HG03139 (cell line): ENCODE measurements at regions not wholly inside any gene's neighbourhood (a gene's known extent, or its start where the extent isn't known, plus 50 kb on each side); places are given as distances from the start of the nearest gene placed in this dataset.
"Not testable (repeated sequence)": the region's sequence is repeated elsewhere in the genome, so short reads cannot be mapped to it uniquely, and the experiment has no call there.

Experiments
- ATAC-seq: cut with Tn5 transposase; IDR thresholded peaks from one replicate; pipeline ENCODE4 v1.9.1; 2021; ENCODE audit not compliant: unreplicated experiment

DNA sequence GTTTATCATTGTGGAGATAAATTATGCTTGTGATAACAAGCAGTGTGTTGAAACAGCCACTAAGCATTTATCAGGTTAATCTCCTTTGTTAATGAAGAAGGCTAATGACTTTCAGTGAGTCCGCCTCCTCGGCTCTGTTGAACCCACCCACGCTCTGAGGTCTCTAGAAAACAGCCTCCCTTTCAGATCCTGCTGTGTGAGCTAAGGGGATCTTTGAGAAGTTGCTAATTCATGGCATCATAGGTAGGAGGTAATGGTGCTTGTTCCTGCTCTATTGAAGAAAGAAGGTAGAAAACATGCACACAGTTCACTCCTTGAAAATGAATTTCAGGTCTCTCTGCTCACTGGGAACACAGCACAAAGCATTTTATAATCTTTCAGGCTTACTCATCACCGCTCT is 483.9 kb downstream of the AACS start:
- ATAC-seq: no peak

DNA sequence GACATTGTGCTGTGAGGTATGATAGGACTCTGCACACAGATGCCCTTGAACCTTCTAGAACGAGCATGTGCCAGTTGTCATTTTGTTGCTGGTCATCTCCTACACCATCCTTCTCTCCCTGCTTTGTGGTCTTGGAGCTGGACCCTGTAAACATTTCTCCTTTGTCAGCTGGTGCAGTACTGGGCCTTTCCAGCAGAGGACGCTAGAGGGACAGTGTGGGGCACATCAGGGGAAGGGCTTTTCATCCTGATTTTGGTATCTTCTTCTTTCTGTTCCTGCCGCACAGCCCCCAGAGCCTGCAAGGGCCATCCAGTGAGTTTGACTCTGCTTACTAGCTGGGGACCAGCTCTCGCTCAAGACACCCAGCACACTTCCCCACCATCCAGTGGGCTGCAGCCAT is 484.6 kb downstream of the AACS start:
- no peak for ATAC-seq

DNA sequence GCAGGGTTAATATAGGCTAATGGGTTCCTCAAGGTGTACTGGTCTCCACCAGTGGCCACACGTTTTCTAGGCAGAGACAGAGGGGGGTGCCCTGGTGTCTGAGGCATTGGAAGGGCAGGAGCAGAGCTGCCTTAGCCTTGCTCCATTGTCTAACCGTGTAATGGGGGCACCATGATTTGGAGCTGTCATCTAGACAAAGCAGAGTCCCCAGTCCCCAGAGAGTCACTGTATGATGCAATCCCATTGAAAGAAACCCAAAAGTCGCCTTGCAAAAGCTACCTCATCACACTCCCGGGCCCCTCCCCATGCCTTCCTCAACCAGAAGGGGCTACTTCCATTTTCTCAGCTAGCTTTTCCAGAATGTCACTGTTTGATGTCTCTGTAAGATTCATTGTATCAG is 487.1 kb downstream of the AACS start:
- no peak for ATAC-seq

DNA sequence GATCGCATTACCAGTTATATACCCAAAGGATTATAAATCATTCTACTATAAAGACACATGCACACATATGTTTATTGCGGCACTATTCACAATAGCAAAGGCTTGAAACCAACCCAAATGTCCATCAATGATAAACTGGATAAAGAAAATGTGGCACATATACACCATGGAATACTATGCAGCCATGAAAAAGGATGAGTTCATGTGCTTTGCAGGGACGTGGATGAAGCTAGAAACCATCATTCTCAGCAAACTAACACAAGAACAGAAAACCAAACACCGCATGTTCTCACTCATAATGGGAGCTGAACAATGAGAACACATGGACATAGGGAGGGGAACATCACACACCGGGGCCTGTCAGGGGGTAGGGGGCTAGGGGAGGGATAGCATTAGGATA is 495.8 kb downstream of the AACS start:
- not testable (repeated sequence) for ATAC-seq

DNA sequence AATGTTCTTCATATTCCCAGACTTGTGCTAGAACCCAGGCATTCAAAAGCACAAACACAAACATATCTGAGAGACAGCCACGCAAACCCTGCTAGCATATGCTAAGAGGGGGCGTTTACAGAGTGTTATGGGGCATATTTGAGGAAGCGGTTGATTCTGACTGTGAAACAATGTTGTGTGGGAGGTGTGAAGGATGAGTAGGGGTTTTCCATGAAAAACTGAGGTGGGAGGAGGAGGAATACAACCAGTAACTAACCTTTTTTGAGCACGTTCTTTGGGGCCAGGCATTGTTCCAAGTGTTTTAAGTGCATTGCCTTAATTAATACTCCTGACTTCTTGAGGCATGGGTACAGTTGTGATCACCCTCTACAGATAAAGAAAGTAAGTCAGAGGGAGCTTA is 499.5 kb downstream of the AACS start:
- no peak for ATAC-seq

DNA sequence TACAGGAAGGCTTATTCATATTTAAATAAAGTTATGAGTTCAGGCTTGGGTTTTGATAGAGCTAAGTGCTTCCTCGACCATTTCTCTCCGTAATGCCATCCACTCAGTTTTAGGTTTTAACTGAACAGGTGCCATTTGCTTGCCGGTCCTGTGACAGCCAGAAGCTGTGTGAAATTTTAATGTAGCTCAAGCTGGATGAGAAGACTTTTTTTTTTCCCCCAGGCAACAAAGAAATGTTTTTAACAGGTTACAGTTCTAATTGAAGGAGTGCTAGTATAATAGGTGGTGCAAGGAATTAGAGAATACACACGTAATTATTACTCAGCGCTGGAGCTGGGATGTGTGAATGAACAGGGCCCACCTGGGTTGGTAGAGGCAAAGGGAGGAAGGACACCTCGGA is 502.3 kb downstream of the AACS start:
- no peak for ATAC-seq

DNA sequence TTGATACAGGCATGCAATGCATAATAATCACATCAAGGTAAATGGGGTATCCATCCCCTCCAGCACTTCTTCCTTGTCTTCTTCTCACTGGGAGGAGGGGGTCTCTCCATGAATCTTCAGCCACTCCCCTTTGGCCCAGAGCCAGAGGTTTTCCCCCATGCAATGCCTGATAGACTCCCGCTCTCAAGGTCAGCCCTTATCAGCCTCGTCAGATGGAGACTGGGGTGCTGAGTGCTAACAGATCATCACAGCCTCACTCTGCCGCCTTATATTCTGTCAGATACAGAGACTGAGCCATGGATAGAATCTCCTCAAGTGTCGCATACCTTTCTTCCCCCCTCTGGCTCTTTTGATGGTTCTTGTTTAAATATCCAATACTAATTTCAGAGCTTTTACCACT is 503.1 kb downstream of the AACS start:
- no peak for ATAC-seq

DNA sequence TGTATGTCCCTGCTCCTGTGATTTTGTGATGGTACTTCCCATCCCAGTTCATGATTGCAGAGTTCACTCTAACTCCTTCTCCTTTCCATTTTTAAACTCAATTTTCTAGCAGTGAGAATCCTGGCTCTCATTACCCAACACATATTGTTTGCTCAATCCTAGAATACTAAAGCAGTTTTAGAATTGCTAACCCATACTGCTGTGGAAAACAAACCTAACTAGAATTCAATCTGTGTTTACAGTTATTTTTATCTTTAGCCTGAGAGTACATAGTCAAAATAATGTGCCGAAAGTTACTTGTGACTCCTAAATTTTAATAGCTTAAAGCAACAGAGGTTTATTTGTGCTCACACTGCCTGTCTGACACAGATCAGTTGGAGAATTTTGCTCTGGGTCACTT is 508.0 kb downstream of the AACS start:
- no peak for ATAC-seq

DNA sequence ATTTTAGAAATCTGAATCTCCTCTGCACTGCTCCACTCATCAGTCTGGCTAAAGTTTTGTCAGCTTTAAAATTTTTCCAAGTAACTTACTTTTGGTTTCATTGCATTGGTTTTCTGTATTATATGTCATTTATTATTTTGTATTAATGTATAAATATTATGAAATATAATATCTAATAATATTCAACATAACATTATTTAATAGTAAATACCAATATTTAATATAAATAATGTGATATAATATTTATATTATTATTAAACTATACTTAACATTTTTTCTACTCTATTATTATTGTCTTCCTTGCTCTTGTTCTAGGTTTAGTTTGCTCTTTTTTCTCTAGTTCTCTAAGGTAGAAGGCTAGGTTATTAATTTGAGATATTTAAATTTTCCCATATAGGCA is 512.1 kb downstream of the AACS start:
- ATAC-seq: no peak

DNA sequence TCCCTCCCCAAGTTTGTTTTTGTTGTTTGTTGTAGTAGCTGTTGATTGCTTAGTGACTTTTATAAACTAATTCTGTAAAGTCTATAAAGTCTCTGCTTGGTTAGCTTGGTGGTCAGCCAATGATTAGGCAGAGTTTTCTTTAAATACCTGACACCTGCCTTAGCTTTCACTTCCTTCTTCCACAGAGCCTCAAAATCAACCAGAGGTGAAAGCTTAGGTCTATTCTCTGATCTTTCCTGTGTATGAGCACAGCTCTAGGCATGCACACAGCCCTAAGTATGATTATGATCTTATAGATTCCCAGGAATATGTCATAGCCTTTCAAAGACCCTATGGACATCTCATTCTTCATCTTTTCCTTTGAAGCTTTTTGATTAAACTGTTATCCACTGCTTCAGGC is 514.7 kb downstream of the AACS start:
- ATAC-seq: no peak

DNA sequence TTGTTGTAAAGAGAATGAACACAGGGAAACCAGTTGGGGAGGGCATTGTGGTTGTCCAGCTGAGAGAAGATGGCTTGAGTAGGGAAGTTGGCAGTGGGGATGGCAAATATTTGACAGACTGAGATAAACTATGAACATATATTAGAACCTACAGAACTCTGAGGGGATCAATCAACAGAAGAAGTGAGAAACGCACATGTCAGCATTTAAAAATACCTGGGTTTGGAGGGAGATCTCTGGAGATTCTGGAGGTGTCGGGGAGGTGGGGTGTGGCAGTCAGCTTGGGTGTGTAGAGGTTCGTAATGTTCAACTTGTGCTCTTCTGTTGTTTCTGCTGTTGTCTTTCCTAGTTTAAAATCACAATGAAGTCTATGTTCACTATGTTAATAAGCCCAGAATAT is 517.8 kb downstream of the AACS start:
- no peak for ATAC-seq

DNA sequence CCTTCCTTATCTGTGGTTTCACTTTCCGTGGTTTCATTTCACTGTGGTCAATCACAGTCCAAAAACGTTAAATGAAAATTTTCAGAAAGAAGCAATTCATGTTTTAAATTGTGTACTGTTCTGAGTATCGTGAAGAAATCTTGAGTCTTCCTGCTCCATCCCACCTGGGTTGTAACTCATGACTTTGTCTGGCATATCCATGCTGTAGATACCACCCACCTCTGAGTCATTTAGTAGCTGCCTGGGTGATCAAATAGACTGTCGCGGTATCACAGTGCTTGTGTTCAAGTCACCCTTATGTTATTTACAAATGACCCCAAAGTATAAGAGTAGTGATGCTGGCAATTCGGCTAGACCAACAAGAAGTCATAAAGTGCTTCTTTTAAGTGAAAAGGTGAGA is 521.2 kb downstream of the AACS start:
- no peak for ATAC-seq

DNA sequence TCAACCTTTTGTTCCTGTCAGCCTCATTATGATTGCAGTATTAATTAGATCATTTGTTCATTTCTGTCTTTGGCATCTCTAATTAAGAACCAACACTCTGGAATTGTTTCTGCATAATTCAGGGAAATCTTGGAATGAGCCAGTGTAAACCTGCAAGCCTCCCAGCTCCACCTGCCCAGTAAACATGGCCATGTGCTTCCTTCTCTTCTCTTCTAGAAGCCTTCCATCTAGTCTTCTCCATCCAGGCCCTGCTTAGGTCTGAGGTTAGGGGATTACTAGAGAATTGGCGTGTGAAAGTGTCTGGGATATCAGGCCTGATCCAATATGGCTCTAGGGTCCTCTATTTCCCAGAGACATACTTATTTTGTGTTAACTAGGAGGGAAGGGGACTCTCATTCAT is 528.0 kb downstream of the AACS start:
- ATAC-seq: no peak

DNA sequence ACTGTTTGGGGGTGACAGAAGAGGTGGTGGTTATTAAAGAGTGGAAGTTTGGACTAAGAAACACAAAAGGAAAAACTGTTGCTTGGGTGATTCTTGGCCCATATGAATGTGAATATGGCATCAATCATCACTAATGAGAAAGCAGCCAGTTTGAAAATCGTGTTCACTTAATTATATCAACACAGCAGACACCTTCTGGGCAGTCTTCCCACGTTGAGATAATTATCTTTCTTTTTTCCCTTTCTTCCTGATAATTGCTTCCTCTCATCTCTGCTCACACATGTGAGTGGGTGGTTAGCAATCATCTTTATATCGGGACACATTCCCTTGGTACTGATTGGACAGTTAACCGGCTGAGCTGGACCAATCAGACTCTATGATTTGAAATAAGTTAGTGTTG is 539.7 kb downstream of the AACS start:
- ATAC-seq: no peak

DNA sequence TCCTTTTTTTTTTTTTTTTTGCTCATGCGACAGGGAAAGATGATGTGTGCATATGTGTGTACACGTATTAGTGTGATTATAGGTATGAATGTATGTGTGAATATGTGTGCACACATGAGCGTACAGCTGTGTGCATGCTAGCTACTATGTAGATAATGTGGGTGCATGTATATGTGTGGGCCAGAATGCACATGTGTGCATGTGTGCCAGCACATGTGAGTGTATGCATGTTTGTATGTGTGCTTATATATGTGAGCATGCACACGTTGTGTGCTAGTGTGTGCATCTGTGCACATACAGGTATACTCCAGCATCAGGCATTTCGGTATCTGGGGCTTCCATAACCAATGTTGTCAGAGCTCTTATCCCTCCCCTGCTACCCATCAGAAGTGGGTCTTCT is 541.1 kb downstream of the AACS start:
- ATAC-seq: no peak

DNA sequence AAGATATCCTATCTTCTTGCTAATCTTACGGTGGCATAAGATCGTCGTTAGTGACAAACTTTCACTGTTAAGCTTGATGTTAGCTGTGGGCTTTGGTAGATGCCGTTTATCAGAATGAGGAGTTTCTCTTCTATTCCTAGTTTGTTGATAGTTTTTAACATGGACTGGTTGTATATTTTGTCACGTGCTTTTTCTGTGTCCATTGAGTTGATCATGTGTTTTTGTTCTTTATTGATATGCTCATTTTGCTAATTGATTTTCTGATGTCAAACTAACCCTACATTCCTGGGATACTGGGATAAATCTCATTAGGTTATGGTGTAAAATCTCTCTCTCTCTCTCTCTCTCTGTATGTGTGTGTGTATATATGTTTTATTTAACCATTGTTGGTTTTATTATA is 545.1 kb downstream of the AACS start:
- ATAC-seq: no peak

DNA sequence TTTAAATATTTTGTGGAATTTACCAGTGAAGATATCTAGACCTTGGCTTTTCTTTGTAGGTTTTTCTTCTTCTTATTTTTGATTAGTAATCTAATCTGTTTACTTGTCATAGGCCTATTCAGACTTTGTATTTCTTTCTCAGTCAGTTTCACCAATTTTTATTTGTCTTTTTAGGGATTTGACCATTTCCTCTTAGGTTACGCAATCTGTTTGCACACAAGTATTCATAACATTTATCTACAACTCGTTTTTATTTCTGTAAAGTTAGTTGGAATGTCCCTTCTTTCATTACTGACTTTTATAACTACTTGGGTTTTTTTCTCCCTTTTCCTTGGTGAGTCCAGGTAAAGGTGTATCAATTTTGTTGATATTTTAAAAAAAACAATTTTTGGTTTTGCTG is 545.7 kb downstream of the AACS start:
- no peak for ATAC-seq

DNA sequence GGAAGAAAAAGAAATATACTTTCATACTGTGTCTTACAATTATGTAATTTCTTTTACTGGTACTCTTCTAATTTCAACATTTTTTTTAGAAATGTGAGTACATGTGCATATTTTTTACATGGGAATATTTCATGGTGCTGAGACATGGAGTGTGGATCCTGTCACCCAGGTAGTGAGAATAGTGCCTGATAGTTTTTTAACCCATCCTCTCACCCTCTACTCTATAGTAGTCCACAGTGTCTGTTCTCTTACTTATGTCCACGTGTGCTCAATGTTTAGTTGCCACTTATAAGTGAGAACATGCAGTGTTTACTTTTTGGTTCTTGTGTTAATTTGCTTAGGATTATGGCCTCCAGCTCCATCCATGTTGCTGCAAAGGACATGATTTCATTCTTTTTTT is 548.8 kb downstream of the AACS start:
- no peak for ATAC-seq

DNA sequence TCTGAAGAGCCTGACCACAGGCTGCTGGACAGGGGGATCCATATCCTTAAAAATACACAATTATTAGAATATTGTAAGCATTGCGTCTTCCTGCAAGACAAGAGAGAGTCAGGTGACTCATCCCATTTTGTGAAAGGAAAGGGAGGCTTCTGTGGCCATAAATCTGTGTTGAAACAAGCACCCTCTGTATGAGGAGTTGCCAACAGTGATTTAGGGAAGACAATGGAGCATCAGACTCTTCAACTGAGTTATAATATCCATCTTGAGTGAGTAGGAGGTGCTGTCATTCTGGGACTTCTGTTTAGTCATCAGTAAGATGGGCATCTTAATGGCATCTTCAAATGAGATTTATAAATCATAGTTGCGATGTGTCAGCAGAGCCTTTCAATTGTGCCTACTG is 554.5 kb downstream of the AACS start:
- no peak for ATAC-seq

DNA sequence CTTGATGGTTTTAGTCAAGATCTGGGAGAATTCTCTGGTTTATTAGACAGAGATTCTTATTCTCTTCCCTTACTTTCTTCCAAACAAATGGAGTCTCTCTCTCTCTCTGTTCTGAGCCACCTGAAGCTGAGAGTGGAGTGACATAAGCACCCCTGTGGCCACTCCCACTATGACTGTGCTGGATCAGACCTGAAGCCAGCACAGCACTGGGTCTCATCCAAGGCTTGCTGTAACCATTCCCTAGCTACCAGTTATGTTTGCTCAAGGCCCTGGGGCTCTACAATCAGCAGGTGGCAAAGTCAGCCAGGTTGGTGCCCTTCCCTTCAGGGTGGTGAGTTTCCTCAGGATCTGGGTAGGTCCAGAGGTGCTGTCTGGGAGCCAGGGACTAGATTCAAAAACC is 568.5 kb downstream of the AACS start:
- no peak for ATAC-seq

DNA sequence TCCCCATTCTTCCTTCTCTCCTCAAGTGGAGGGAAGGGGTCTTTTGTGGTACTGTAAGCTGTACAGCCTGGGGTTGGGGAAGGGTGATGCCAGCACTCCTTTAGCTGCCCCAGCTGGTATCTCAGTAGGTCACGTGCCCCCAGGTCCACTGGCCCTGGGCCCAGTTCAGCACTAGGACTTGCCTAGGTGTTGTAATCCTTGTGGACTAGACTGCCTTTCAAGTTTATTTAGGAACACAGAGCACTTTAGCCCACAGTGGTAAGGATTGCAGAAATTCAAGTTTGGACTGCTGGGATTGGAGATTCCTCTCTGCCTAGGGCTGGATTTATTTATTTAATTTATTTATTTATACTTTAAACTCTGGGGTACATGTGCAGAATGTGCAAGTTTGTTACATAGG is 569.6 kb downstream of the AACS start:
- no peak for ATAC-seq

DNA sequence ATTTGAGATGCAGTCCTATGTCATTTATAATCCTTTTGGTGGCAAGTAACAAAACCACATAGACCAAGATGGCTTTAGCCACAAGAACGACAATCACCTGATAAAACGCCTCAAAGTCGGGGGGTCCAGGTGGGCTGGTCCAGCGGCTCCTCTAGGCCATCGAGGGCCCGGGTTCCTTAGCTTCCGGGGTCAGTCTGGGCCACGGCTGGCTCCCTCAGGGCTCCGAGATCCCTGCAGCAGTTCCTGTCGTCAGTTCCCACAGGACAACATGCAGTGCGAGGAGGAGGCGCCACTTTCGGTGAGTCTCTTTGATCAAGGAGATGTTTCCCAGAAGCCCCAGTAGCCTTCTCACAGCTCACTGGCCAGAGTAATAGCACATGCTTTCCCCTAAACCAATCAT is 574.6 kb downstream of the AACS start:
- ATAC-seq: no peak

DNA sequence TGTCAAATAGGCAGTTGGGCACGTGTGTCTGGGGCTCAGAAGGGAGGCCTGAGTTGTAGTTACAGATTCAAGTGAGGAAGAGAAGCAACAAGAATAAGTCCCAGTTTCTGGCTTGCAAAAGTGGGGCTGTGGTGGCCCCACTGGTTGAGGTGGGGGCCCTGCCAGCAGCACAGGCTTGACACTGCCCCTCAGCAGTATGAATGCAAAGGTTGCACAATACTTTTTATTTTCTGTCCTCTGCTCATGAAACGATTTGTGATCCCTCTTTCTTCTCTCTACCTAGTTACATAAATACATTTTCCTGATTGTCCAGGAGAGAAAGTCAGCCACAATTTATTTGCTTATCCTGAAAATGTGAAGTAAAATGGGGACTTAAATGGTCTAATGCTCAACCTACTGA is 577.8 kb downstream of the AACS start:
- no peak for ATAC-seq

DNA sequence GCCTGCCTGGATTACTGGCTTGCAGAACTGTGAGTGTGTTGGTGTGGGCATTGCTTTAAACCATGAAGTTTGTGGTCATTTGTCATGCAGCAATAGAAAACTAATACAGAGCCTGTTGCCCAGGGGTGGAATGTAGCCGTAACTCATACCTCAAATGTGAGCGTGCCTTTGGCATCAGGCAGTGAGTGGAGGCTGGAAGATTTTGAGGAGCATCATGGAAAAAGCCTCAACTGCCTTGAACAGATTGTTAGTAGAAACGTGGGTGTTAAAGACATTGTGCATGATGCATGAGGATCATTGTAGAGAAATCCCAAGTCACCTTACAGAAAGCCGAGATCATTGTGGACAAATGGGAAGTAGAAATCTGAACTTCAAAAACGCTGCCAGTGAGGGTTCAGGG is 580.5 kb downstream of the AACS start:
- no peak for ATAC-seq
